Fibroblast of lung (primary cell): ENCODE measurements at regions not wholly inside any gene's neighbourhood (a gene's known extent, or its start where the extent isn't known, plus 50 kb on each side); places are given as distances from the start of the nearest gene placed in this dataset.

ENCODE experiments used
- DNase-seq, 2 donors: peaks; one replicate each; pipeline versions ENCODE4 v3.0.0 to v3.0.0-alpha.2; 2010; ENCODE audit warnings: low read depth in 2 of 2
- H2AFZ ChIP-seq: 2 replicates; pipeline ENCODE4 v1.5.1; 2012; ENCODE audit warnings: low read length, control low read depth, inconsistent platforms
- H3K27ac ChIP-seq: 2 replicates; pipeline ENCODE4 v1.5.1; 2011; ENCODE audit warnings: low read length, control low read depth; ENCODE audit not compliant: insufficient read depth
- H3K27me3 ChIP-seq: 2 replicates; pipeline ENCODE4 v1.5.1; 2011; ENCODE audit warnings: mild to moderate bottlenecking, low read length; ENCODE audit not compliant: control insufficient read depth, insufficient read depth
- H3K36me3 ChIP-seq: 2 replicates; pipeline ENCODE4 v1.5.1; 2011; ENCODE audit warnings: low read length; ENCODE audit not compliant: control insufficient read depth, insufficient read depth
- H3K4me1 ChIP-seq: 2 replicates; pipeline ENCODE4 v1.5.1; 2011; ENCODE audit warnings: low read length; ENCODE audit not compliant: control insufficient read depth, insufficient read depth; ENCODE audit errors: extremely low read depth
- H3K4me2 ChIP-seq: 2 replicates; pipeline ENCODE4 v1.5.1; 2011; ENCODE audit warnings: low read length, control low read depth; ENCODE audit not compliant: insufficient read depth; ENCODE audit errors: extremely low read depth
- H3K4me3 ChIP-seq, 4 experiments: fragments of 200-600 bp in 1 of 4; sonication (generic) in 1 of 4; replicated peaks in 1 of 4; 2 replicates each; pipeline ENCODE4 v1.5.1; 2011 to 2016; ENCODE audit warnings: low read length in 4 of 4, low read depth in 3 of 4, mild to moderate bottlenecking in 3 of 4, control low read depth in 2 of 4, inconsistent platforms in 1 of 4, mixed read lengths in 1 of 4; ENCODE audit not compliant: insufficient read depth in 1 of 4; ENCODE audit errors: control extremely low read depth in 1 of 4
- H3K79me2 ChIP-seq: 2 replicates; pipeline ENCODE4 v1.5.1; 2012; ENCODE audit warnings: mild to moderate bottlenecking, low read length, inconsistent platforms; ENCODE audit not compliant: control insufficient read depth, insufficient read depth
- H3K9ac ChIP-seq: 2 replicates; pipeline ENCODE4 v1.5.1; 2011; ENCODE audit warnings: mild to moderate bottlenecking, low read length, control low read depth; ENCODE audit not compliant: insufficient read depth
- H3K9me3 ChIP-seq: 2 replicates; pipeline ENCODE4 v1.5.1; 2012; ENCODE audit warnings: low read depth, low read length; ENCODE audit not compliant: control insufficient read depth, insufficient read depth
- H4K20me1 ChIP-seq: 2 replicates; pipeline ENCODE4 v1.5.1; 2011; ENCODE audit warnings: low read length; ENCODE audit not compliant: control insufficient read depth, insufficient read depth; ENCODE audit errors: extremely low read depth
- CTCF ChIP-seq, 2 donors: IDR thresholded peaks in 1 of 2; conservative IDR thresholded peaks in 1 of 2; 1 replicate in 1 of 2; 2 replicates in 1 of 2; pipeline ENCODE4 v1.5.1; 2011 to 2012; ENCODE audit warnings: low read length in 2 of 2, control low read depth in 1 of 2, inconsistent platforms in 1 of 2, low read depth in 1 of 2, mild to moderate bottlenecking in 1 of 2
- EZH2 ChIP-seq: IDR thresholded peaks from 2 replicates; pipeline ENCODE4 v1.5.1; 2012; ENCODE audit warnings: low read length, control low read depth, mild to moderate bottlenecking; ENCODE audit errors: missing control alignments

- H3K36me3 ChIP-seq: no peaks in the 10 kb centered on the region
- no peak overlapping the region for H3K27ac ChIP-seq
- H4K20me1 ChIP-seq: no peaks in the 10 kb centered on the region
- H3K9me3 ChIP-seq: no peaks in the 10 kb centered on the region
- no peak overlapping the region for H3K4me3 ChIP-seq
- DNase-seq: no peak
- TF ChIP-seq EZH2 (no peak), CTCF (conservative IDR thresholded peaks at IDR 0.05 in 1 of 2, IDR thresholded peaks at IDR 0.05 in 1 of 2; ENCODE audit: low read depth in 1 of 2, low read length in 2 of 2) (no peak)
- no peak overlapping the region for H3K4me2 ChIP-seq
- H3K9ac ChIP-seq: no peak overlapping the region
- no peak overlapping the region for H2AFZ ChIP-seq
- no peaks in the 10 kb centered on the region for H3K79me2 ChIP-seq
- H3K4me1 ChIP-seq: no peaks in the 10 kb centered on the region
- H3K27me3 ChIP-seq: no peaks in the 10 kb centered on the region
Observed at GRCh38 chr16:80079072-80079471, 461.7 kb upstream of the DYNLRB2 start.

- Histone ChIP-seq H3K27ac (no peak overlapping the region), H3K9ac (no peak overlapping the region)
Observed at GRCh38 chr16:80077696-80078095, 463.1 kb upstream of the DYNLRB2 start.

GRCh38 chr16:80074329-80074728 is 466.5 kb upstream of the DYNLRB2 start:
- H3K79me2 ChIP-seq: no peaks in the 10 kb centered on the region
- no peaks in the 10 kb centered on the region for H3K27me3 ChIP-seq
- H3K36me3 ChIP-seq: no peaks in the 10 kb centered on the region
- H3K4me2 ChIP-seq: no peak overlapping the region
- no peak overlapping the region for H3K4me3 ChIP-seq
- H3K4me1 ChIP-seq: no peaks in the 10 kb centered on the region
- no peak overlapping the region for H3K27ac ChIP-seq
- no peak for DNase-seq
- H4K20me1 ChIP-seq: no peaks in the 10 kb centered on the region
- no peak overlapping the region for H3K9ac ChIP-seq
- H2AFZ ChIP-seq: no peak overlapping the region
- no peak for TF ChIP-seq EZH2
- no peak for TF ChIP-seq CTCF (conservative IDR thresholded peaks at IDR 0.05 in 1 of 2, IDR thresholded peaks at IDR 0.05 in 1 of 2; ENCODE audit: low read depth in 1 of 2, low read length in 2 of 2)
- H3K9me3 ChIP-seq: no peaks in the 10 kb centered on the region

More at GRCh38 chr16:80077696-80078095, 463.1 kb upstream of the DYNLRB2 start:
- TF ChIP-seq EZH2: no peak
- no peak for TF ChIP-seq CTCF (conservative IDR thresholded peaks at IDR 0.05 in 1 of 2, IDR thresholded peaks at IDR 0.05 in 1 of 2; ENCODE audit: low read depth in 1 of 2, low read length in 2 of 2)
- H3K4me1 ChIP-seq: no peaks in the 10 kb centered on the region
- no peak overlapping the region for H3K4me2 ChIP-seq
- H3K27me3 ChIP-seq: no peaks in the 10 kb centered on the region
- H2AFZ ChIP-seq: no peak overlapping the region
- no peaks in the 10 kb centered on the region for H4K20me1 ChIP-seq
- no peak for DNase-seq
- H3K9me3 ChIP-seq: no peaks in the 10 kb centered on the region
- H3K79me2 ChIP-seq: no peaks in the 10 kb centered on the region
- no peak overlapping the region for H3K4me3 ChIP-seq
- H3K36me3 ChIP-seq: no peaks in the 10 kb centered on the region
